A549 (cell line): ENCODE measurements at regions not wholly inside any gene's neighbourhood (a gene's known extent, or its start where the extent isn't known, plus 50 kb on each side); places are given as distances from the start of the nearest gene placed in this dataset.

ENCODE experiments used
- ATAC-seq, 2 experiments: fragments of 200-7000 bp in 1 of 2; fragments of >200 bp in 1 of 2; cut with Nextera tagmentation in 1 of 2; cut with Tn5 transposase in 1 of 2; 3 replicates each; pipeline versions ENCODE4 v1.8.0 to v1.9.1; 2018 to 2020; ENCODE audit warnings: mild to moderate bottlenecking in 1 of 2, moderate library complexity in 1 of 2
- CTCF ChIA-PET: fragments of 300-600 bp; sonication (Branson Sonifier 250); formaldehyde crosslinking; extraction: SDS; loops from one replicate; lab custom pipeline; 2021; ENCODE audit warnings: antibody characterized with exemption, inconsistent platforms; lab: Yijun Ruan, JAX
- POLR2A ChIA-PET: fragments of 350-600 bp; formaldehyde crosslinking; extraction: SDS; loops from one replicate; lab custom pipeline; 2021; ENCODE audit warnings: antibody characterized with exemption, inconsistent platforms; lab: Yijun Ruan, JAX
- DNase-seq, 2 experiments: peaks; one replicate each; pipeline versions ENCODE4 v3.0.0 to v3.0.0-alpha.2; 2011 to 2016; ENCODE audit warnings: low read depth in 1 of 2, low spot score in 1 of 2
- FAIRE-seq: peaks from 2 replicates; lab custom pipeline; 2011; peaks lifted over from hg19 to GRCh38; lab: Jason Lieb, UNC
- H3K27ac ChIP-seq, 2 experiments: fragments of >200 bp; sonication (Bioruptor Twin); formaldehyde crosslinking; 3 replicates each; pipeline ENCODE4 v1.5.1; 2016 to 2017
- H3K4me1 ChIP-seq: fragments of >200 bp; sonication (Bioruptor Twin); formaldehyde crosslinking; 3 replicates; pipeline ENCODE4 v1.6.1; 2016
- H3K4me2 ChIP-seq: fragments of >200 bp; sonication (Bioruptor Twin); formaldehyde crosslinking; 3 replicates; pipeline ENCODE4 v1.6.1; 2016
- H3K4me3 ChIP-seq: fragments of >200 bp; sonication (Bioruptor Twin); formaldehyde crosslinking; 3 replicates; pipeline ENCODE4 v1.5.1; 2016
- H3K9me3 ChIP-seq: fragments of >200 bp; sonication (Bioruptor Twin); formaldehyde crosslinking; 3 replicates; pipeline ENCODE4 v1.6.1; 2016
- ATOH8 ChIP-seq: fragments of 250-450 bp; sonication (Bioruptor Pico); IDR thresholded peaks from 2 replicates; pipeline ENCODE4 v1.5.0; 2020; ENCODE audit warnings: low read depth, mild to moderate bottlenecking, moderate library complexity
- E2F6 ChIP-seq: IDR thresholded peaks from 2 replicates; pipeline ENCODE4 v1.6.1; 2012; ENCODE audit warnings: low read depth, borderline replicate concordance
- EHF ChIP-seq: fragments of 250-450 bp; sonication (Bioruptor Pico); IDR thresholded peaks from 2 replicates; pipeline ENCODE4 v1.5.0; 2020; ENCODE audit warnings: mild to moderate bottlenecking
- EHMT2 ChIP-seq: fragments of 200-600 bp; sonication (generic); IDR thresholded peaks from 2 replicates; pipeline ENCODE4 v1.6.1; 2016; ENCODE audit warnings: antibody characterized with exemption, low read depth, mild to moderate bottlenecking, moderate library complexity
- FOSL2 ChIP-seq, 2 experiments: fragments of 450-650 bp in 1 of 2; fragments of >200 bp in 1 of 2; sonication (Bioruptor Twin) in 1 of 2; formaldehyde crosslinking; IDR thresholded peaks; 2 replicates each; pipeline versions ENCODE4 v1.5.0 to v1.6.1; 2016 to 2020; ENCODE audit warnings: mild to moderate bottlenecking in 1 of 2, moderate library complexity in 1 of 2
- HES2 ChIP-seq: fragments of >200 bp; sonication (Bioruptor Twin); formaldehyde crosslinking; IDR thresholded peaks from 2 replicates; pipeline ENCODE4 v1.6.1; 2016
- HMGXB4 ChIP-seq: fragments of 250-450 bp; sonication (Bioruptor Pico); IDR thresholded peaks from 2 replicates; pipeline ENCODE4 v1.5.0; 2021; ENCODE audit warnings: mild to moderate bottlenecking, moderate library complexity, borderline replicate concordance
- HOXA7 ChIP-seq: fragments of 250-450 bp; sonication (Bioruptor Pico); IDR thresholded peaks from 2 replicates; pipeline ENCODE4 v1.5.0; 2020; ENCODE audit warnings: mild to moderate bottlenecking, moderate library complexity
- HOXB5 ChIP-seq: fragments of 250-450 bp; sonication (Bioruptor Pico); IDR thresholded peaks from 2 replicates; pipeline ENCODE4 v1.5.0; 2020; ENCODE audit warnings: mild to moderate bottlenecking, moderate library complexity
- MAFK ChIP-seq: fragments of 450-650 bp; IDR thresholded peaks from 2 replicates; pipeline ENCODE4 v1.6.1; 2014; ENCODE audit not compliant: partially characterized antibody
- NPAS2 ChIP-seq: fragments of 250-450 bp; sonication (Bioruptor Pico); IDR thresholded peaks from 2 replicates; pipeline ENCODE4 v1.8.0; 2022; ENCODE audit warnings: mild to moderate bottlenecking, moderate library complexity, borderline replicate concordance
- REST ChIP-seq: fragments of 200-600 bp; sonication (generic); IDR thresholded peaks from 2 replicates; pipeline ENCODE4 v1.6.1; 2016; ENCODE audit warnings: antibody characterized with exemption, mild to moderate bottlenecking, moderate library complexity
- SREBF2 ChIP-seq: fragments of 450-650 bp; IDR thresholded peaks from 2 replicates; pipeline ENCODE4 v1.6.1; 2014; ENCODE audit warnings: mild to moderate bottlenecking, moderate library complexity
- TFCP2L1 ChIP-seq: fragments of 250-450 bp; sonication (Bioruptor Pico); IDR thresholded peaks from 2 replicates; pipeline ENCODE4 v1.5.0; 2021; ENCODE audit warnings: mild to moderate bottlenecking
- ZC3H11A ChIP-seq: fragments of 450-650 bp; IDR thresholded peaks from 2 replicates; pipeline ENCODE4 v1.6.1; 2014; ENCODE audit warnings: antibody characterized with exemption, mild to moderate bottlenecking
- ZFP36 ChIP-seq: fragments of 450-650 bp; IDR thresholded peaks from 2 replicates; pipeline ENCODE4 v1.6.1; 2014; ENCODE audit warnings: borderline replicate concordance; ENCODE audit not compliant: partially characterized antibody
- ZNF302 ChIP-seq: fragments of 250-450 bp; sonication (Bioruptor Pico); IDR thresholded peaks from 2 replicates; pipeline ENCODE4 v1.9.0; 2021; ENCODE audit warnings: inconsistent platforms, mild to moderate bottlenecking, moderate library complexity
- ZSCAN20 ChIP-seq: fragments of 250-450 bp; sonication (Bioruptor Pico); IDR thresholded peaks from 2 replicates; pipeline ENCODE4 v1.8.0; 2022; ENCODE audit warnings: mild to moderate bottlenecking, moderate library complexity
- WGBS: methylation state at CpG from one replicate; pipeline ENCODE4 v1.1.6; 2017; ENCODE audit errors: missing lambda C conversion rate; 5-methylcytosine and 5-hydroxymethylcytosine counted together

GRCh38 chr14:45785240-45785639 lies 532.2 kb upstream of the MIS18BP1 start:
- Histone ChIP-seq H3K4me1 (no peaks in the 10 kb centered on the region), H3K9me3 (peaks cover 7% of the 10 kb centered on the region; the same call in 1 of the 3 replicates), H3K4me2 (no peak overlapping the region), H3K27ac (no peak overlapping the region), H3K4me3 (no peak overlapping the region)
- TF ChIP-seq E2F6 (no peak), HMGXB4 (no peak), ZSCAN20 (CRISPR knock-in tag) (no peak), ZNF302 (CRISPR knock-in tag) (no peak), SREBF2 (no peak), HOXB5 (CRISPR knock-in tag) (no peak), EHF (CRISPR knock-in tag) (no peak), EHMT2 (no peak), ATOH8 (CRISPR knock-in tag) (no peak), TFCP2L1 (no peak), NPAS2 (CRISPR knock-in tag) (no peak), ZC3H11A (no peak), FOSL2 (IDR thresholded peaks at IDR 0.05) (no peak), FOSL2 (CRISPR knock-in tag; IDR thresholded peaks at IDR 0.05) (no peak), ZFP36 (no peak), HES2 (no peak), REST (no peak), HOXA7 (CRISPR knock-in tag) (no peak)
- ChIA-PET CTCF (no interaction called here), POLR2A (no interaction called here)
- 0% methylated on average over 1 of the region's 1 CpG for WGBS
- DNase-seq: peak in 1 of 2 experiments; percentile 3
- ATAC-seq: no peak
- no peak for FAIRE-seq

- CTCF ChIA-PET: interaction anchor here (0.6 kb wide), 1 partner anchor 54 kb away, joined by 3 read pairs; no protein-coding TSS in a partner anchor
- FAIRE-seq (no peak), ATAC-seq (no peak)
Measured at GRCh38 chr14:45766247-45766646, 513.2 kb upstream of the MIS18BP1 start.

More at GRCh38 chr14:45766247-45766646, 513.2 kb upstream of the MIS18BP1 start:
- 10% methylated on average over 2 of the region's 2 CpGs for WGBS
- Histone ChIP-seq H3K4me1 (no peaks in the 10 kb centered on the region), H3K4me3 (no peak overlapping the region), H3K4me2 (no peak overlapping the region), H3K27ac (no peak overlapping the region), H3K9me3 (no peaks in the 10 kb centered on the region)
- POLR2A ChIA-PET: no interaction called here
- TF ChIP-seq TFCP2L1 (no peak), MAFK (peak; percentile 64)
- DNase-seq: no peak
